GM19351 (cell line): ENCODE measurements at regions not wholly inside any gene's neighbourhood (a gene's known extent, or its start where the extent isn't known, plus 50 kb on each side); places are given as distances from the start of the nearest gene placed in this dataset.
"Not testable (repeated sequence)": the region's sequence is repeated elsewhere in the genome, so short reads cannot be mapped to it uniquely, and the experiment has no call there.

ENCODE experiments used
- ATAC-seq: cut with Tn5 transposase; IDR thresholded peaks from one replicate; pipeline ENCODE4 v1.9.1; 2021; ENCODE audit warnings: mild to moderate bottlenecking, moderate library complexity; ENCODE audit not compliant: unreplicated experiment

- no peak for ATAC-seq
These were observed 58.1 kb downstream of the ATXN7L3B start for GRCh38 chr12:74595696-74596095.

DNA sequence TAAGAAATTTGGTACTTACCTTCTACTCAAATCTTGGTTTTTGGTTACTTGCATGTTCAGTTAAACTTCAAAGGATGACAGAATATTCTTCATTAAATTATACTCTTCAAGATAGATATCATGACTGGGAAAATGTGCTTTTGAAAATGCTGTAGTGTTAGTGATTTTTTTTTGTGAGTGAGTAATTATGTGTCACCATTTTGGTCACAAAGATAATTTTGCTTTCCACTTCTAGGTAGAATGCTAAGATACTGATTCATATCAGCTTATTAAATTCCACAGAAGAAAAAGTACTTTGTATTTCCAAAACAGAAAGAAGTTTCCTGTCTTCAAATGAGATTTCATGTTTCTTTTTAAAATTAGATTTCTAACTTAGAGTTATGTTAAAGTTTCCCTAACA, 61.2 kb downstream of the ATXN7L3B start:
- no peak for ATAC-seq

- ATAC-seq: no peak
These were observed 62.3 kb downstream of the ATXN7L3B start for GRCh38 chr12:74599932-74600331.

GRCh38 chr12:74600817-74601216, 63.2 kb downstream of the ATXN7L3B start:
- not testable (repeated sequence) for ATAC-seq

GRCh38 chr12:74602881-74603672, 65.4 kb downstream of the ATXN7L3B start:
- ATAC-seq: no peak

- ATAC-seq: no peak
These were observed 70.7 kb downstream of the ATXN7L3B start for GRCh38 chr12:74608231-74608775.

DNA sequence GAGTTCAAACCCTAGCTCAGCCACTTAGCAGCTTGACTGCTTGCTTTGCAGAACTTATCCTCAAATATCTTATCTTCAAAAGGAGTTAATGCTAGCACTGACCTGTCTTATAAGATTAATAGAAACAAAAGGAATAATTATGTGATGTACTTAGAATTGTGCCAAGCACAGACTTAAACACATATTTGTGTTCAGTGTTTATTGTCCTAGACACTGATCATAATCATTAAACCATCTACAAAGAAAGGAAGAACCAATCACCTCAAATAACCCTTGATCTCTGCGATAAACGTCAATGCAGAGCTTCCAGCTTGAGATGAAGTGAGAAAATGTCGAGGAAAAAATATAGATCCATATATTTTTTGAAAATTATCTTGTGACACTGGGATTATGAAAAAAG, 73.1 kb downstream of the ATXN7L3B start:
- no peak for ATAC-seq

DNA sequence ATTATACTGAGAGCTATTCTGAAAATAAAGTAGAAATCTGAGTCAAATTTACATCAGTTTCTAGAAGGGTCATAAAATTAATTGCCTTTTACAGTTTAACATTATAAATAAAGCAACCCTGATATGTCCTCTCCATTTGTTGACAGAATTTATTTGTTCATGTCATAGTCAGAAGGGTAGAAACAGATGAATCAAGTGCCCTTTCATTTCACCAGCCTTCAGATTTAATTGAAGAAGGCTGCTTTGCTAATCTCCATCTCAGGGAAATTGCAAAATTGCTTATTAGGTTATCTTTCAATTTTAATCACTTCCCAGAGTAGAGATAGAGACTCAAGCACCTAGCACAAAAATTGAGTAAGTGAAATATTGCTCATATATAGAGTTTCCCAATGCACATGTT, 76.8 kb downstream of the ATXN7L3B start:
- ATAC-seq: no peak

- no peak for ATAC-seq
These were observed 81.4 kb downstream of the ATXN7L3B start for GRCh38 chr12:74619084-74619483.

DNA sequence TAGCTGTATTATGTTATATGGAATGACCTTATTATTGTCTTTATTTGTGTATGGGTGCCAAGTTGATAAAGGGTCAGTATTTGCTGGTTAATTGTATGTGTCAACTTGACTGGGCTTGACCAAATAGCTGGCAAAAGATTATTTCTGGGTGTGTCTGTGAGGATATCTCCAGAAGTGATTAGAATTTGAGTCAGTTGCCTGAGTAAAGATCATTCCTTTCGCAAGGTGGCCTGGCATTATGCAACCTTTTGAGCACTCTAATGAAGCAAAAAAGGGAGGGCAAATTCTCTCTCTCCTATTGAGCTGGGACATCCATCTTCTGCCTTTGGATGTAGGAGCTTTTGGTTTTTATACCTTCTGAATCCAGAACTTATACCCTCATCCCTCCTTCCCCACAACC, 82.2 kb downstream of the ATXN7L3B start:
- no peak for ATAC-seq

- ATAC-seq: no peak
These were observed 83.3 kb downstream of the ATXN7L3B start for GRCh38 chr12:74620921-74621320.

- ATAC-seq: no peak
These were observed 86.6 kb downstream of the ATXN7L3B start for GRCh38 chr12:74624201-74624600.

- peak; percentile 85 for ATAC-seq
These were observed 88.8 kb downstream of the ATXN7L3B start for GRCh38 chr12:74626397-74626796.

DNA sequence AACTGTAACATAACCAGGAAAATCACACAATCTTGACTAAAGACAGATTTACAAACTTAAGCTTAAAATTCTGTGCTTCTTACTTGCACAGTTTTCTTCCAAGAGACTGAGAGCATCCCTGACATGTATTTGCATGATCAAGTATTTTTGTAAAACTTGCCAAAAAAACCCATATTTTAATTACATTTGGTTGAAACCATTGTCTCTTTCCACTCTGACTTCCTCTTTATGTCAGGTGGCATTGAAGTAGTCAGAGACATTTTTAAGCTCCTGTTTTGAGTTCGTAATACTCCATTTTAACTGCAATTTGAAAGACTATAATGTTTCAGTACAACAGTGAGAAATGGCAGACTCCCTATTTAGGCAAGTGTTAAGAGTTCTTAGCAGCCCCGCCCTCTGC, 103.6 kb downstream of the ATXN7L3B start:
- ATAC-seq: no peak

- no peak for ATAC-seq
These were observed 104.1 kb downstream of the ATXN7L3B start for GRCh38 chr12:74641694-74642093.

GRCh38 chr12:74644681-74645080, 107.0 kb downstream of the ATXN7L3B start:
- ATAC-seq: no peak

DNA sequence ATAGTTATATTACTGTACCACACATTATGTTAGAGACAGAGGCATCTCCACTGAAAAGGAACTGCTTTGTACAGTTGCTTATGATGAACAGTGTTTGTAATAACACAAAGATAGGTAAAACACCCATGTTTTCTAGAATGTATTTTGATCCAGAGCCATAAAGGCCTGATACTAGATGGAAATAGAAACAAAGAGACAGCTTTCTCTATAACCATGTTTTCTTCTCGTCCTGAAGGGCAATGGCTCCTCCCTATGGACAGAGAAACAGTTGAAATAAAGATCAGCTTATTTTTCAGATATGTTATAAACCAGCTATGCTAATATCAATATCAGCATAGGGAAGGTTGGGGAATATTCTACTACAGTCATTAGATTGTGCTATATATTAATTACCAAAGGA, 109.2 kb downstream of the ATXN7L3B start:
- no peak for ATAC-seq

DNA sequence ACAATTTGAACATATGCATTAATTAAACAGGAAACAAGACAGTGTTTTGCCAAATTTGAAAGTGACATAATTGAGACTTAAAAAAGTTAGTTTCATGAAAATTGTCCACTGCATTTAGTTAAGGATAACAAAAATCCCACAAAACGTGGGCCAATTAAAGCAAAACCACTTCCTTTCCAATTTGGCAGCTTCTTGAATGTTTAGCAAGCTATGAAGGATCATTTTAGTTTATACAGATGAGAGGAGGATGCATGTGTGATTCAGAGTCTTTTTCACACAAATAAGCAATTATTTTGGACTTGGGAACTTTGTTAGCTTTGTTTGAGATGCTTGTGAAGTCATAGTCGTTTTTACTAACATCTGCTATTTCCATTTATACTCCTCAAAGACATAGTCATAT, 109.6 kb downstream of the ATXN7L3B start:
- ATAC-seq: no peak

GRCh38 chr12:74656251-74656650, 118.6 kb downstream of the ATXN7L3B start:
- no peak for ATAC-seq

DNA sequence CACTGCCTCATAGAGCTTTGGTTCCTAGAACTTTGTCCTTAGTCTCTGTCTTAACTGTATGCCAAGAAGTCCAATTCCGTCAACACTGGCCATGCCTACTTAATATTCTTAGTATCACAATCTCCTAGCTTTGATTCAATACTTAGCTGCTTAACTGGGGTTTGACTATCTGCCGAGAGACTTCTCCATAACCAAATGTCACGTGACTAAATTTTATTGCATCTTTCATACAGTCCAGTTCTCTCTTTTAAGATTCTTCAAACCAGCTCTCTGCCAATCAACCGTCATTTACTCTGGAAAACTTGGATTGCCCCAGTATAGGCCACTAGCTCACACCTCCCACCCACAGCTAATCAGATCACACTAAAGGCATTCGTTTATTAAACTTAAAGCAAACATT, 122.8 kb downstream of the ATXN7L3B start:
- no peak for ATAC-seq

- ATAC-seq: no peak
These were observed 126.3 kb downstream of the ATXN7L3B start for GRCh38 chr12:74663958-74664357.

GRCh38 chr12:74665690-74666089, 128.1 kb downstream of the ATXN7L3B start:
- ATAC-seq: no peak

GRCh38 chr12:74671421-74671820, 133.8 kb downstream of the ATXN7L3B start:
- ATAC-seq: no peak
